Stimulated activated CD4-positive, alpha-beta T cell treated with anti-CD3 and anti-CD28 coated beads, Interleukin-12 subunit alpha, Interleukin-12 subunit beta, amount 100 ng/mL, for 48 hours (primary cell): ENCODE measurements at regions not wholly inside any gene's neighbourhood (a gene's known extent, or its start where the extent isn't known, plus 50 kb on each side); places are given as distances from the start of the nearest gene placed in this dataset.

Source experiments
- DNase-seq, 3 donors: peaks; one replicate each; pipeline ENCODE4 v3.0.0-alpha.2; 2020; ENCODE audit warnings: low read depth in 2 of 3, low spot score in 1 of 3

DNA sequence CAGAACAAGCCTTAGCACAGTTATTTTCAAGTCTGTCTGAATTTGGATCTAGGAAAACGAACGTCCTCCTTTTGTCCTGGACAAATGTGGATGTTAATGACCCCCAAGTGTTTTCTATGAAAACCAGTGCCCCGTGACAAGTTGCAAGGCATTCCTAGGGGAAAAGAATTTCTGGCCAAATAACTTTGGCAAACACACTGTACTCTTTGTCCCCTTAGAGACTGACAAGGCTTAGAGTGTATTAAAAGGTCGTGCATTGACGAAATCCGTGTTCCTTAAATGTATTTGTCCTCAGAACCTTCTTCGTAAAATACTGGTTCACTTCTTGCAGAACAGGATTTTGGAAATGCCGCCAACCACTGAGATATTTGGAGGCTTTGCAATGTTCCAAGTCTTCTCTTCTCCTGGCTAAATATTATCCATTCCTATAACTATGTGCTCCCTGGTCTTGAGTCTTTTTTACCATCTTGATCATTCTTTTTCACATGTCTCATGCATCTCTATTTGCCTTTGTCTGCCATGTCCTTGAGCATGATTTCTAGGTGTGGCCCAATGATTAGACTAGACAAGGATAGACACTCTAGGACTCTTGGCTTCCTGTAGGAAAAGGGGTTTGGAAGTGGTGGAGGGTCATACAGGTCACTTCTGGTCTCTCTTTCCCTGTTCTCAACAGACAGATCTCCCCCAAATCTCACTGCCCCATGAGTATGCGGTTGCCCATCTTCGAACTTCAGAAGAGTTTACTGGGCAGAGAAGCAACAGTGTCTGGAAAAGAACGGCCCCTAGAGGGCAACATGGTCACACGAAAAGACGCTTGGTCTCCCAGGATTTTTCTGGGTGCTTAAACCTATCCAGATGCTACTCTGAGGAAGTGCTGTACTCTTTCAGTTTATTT lies 117.5 kb downstream of the EDEM1 start:
- peak in 2 of 3 donors; percentile 21 to 32 for DNase-seq

DNA sequence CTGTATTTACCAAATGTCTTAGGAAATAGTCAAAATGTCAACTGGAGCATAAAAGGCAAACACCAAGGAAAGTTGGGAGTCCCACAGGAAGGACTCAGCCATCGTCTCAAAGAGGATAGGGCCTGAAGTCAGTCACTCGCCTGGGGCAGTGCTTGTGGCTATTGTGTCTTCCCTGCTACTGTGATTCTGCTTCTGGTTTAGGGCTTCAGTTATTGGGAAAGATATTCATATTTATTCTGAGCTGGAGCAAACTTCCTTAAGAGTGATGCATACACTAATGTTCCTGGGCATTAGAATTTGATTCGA lies 118.1 kb downstream of the EDEM1 start:
- DNase-seq, result no peak

DNA sequence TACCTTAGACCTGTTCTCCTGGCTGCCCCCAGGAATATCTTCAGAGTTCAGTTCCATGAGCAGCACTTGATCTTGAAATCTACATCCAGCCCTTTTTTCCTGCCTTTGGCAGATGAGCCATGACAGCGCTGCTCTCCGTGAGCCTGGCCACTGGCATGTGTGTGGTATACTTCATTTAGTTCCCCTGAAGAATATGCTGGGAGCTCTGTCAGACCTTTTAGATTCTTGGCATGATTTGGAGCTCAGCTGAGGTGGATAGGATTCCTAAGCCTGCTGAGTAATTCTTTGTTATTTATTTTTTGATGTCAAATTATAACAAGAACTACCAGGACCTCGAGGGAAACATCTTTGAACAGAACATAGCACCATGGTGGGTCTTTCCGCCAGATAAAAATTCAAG lies 121.7 kb downstream of the EDEM1 start:
- DNase-seq, result no peak

DNA sequence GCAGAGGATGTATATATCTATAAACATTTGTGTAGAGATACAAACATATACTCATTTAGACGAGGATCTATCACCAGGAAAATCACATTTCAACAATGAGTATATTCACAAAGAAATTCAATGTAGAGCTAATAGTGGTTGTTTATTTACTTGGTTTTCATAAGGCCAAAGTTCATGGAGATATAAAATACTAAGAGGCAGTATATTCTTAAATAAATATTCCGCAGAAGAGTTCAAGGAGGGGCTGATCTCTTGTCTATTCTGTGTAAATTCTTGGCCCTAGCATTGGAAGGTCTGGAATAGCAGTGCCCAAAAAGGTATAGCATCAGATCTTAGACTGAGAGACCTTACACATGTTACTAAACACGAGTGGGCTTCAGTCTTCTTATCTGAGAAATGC lies 122.1 kb downstream of the EDEM1 start:
- DNase-seq, result no peak

DNA sequence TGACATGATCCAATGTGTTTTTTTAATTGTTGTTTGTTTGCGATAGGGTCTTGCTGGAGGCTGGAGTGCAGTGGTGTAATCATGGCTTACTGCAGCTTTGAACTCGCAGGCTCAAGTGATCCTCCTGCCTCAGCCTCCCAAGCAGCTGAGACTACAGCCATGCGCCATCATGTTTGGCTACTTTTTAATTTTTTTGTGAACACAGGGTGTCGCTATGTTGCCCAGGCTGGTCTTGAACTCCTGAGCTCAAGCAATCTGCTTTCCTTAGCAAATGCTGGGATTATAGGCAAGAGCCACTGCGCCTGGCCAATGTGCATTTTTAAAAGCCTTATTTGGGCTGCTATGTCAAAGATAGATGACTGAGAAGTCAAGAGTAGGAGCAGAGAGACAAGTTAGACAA lies 123.0 kb downstream of the EDEM1 start:
- no peak for DNase-seq

DNA sequence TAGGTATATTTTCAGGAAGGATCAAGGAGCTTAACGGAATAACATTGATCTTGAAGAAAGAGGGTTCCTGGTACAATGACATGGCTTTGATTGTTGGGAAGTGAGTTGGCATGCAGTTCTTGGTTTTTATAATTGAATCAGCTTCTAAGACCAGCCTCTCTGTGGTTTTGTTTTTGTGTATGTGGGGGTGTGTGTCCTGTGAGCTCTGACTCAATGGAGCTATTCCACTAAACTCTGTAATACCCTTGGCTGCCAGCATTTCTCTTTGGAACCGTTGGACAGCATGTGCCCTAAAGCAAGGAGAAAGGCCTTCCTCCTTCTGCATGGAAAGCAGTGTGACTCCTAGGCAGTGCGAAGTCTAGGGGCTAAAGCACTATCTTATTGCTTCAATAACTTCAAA lies 124.8 kb downstream of the EDEM1 start:
- no peak for DNase-seq

DNA sequence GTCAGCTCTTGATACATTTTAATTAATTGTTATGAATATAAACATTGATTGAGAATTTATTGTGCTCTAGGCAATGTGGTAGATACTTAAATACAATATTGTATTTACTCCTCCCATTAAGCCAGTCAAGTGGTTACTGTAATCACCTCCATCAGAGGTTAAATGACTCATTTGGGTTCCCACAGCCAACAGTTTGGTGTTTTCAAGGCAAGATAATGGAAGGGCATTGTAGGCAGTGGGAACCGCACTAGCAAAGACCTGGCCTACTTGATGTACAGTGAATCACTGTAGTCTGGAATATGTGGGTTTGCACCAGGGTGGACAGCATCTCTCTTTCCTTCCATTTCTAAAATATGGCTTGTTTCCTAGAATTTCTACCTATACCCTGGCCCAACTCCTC lies 127.4 kb downstream of the EDEM1 start:
- DNase-seq, result no peak

DNA sequence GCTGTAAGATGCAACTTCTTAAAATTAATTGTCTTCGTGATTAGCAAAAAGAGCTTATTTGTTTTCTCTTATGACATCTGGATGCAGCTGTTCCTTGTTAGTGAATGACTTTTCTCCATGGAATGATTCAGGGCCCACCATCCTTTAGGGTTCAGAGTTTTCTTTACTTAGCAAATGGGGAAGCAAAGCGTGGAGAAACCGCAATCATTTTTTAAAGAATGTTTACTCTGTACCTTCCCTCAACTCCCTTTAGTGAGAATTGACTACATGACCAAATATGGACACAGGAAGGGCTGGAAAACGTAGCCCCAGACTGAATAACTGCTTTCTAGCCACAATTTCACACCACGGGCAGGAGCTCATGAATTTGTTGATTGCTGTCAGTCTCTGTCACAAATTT lies 130.1 kb downstream of the EDEM1 start:
- DNase-seq, result no peak

DNA sequence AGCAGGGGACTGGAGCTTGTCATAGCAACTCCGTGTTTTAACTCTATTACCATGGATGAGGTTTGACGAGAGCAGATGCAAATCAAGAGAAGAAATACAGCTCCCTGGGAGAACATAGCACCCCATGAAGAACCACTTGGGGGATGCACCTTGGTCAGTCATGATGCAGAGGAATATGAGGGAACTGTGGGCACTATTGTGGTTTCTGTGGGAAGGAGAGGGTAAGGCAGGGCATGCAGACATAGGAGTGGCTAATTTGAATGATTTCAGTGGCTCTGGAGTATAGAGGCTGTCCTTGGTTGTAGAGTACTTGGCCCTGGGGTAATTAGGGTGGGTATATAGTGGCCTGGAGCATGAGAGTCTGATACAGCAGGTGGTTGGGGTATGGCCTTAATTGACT lies 131.9 kb downstream of the EDEM1 start:
- DNase-seq, result no peak

DNA sequence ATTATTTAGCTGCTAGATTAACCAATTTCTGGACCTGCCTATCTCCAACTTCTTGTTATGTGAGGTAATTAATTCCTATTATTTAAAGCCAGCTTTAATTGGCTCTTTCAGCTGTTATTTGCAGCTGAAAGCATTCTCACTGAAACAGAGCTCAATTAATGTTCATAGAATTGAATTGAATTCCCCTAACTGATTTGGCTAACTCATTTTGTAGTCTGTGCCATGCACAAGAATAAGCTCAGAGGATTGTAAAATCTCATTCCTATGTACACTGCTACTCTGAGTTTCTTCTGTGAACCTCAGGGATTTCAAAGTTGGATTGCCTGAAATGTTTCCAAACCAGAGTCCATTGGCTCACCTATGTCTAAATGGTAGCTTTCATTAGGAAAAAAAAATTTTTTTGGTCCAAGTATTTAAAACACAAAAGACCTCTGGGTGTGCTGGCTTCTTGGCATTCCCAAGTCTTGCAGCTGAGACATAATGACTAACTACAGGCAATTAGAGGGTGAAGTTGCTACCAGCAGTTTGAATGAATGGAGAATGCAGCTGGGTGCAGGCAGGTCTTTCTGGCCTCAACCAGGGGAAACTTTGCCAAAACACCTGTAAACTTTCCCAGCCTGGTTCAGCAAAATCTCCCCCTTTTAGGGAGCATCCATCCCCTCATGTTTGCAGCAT lies 134.3 kb downstream of the EDEM1 start:
- no peak for DNase-seq

DNA sequence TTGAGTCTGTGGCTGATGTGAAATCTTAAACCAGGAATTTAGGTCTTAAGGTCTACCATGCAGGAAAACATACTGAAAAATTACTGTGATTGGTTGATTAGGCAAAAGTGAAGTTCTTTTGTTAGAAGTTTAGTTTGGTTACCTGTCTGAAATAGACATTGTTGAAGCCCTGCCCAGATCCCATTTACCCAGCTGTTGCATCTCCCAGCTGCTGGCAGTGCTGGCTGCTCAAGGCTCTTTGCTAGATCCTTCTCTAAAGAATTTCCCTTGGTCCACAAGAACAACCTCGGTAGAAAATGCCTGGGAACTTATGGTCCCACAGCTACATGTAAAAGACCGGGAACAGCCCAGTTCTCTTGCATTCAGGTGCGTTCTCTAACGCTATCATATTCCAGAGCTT lies 137.3 kb downstream of the EDEM1 start:
- DNase-seq, result no peak

DNA sequence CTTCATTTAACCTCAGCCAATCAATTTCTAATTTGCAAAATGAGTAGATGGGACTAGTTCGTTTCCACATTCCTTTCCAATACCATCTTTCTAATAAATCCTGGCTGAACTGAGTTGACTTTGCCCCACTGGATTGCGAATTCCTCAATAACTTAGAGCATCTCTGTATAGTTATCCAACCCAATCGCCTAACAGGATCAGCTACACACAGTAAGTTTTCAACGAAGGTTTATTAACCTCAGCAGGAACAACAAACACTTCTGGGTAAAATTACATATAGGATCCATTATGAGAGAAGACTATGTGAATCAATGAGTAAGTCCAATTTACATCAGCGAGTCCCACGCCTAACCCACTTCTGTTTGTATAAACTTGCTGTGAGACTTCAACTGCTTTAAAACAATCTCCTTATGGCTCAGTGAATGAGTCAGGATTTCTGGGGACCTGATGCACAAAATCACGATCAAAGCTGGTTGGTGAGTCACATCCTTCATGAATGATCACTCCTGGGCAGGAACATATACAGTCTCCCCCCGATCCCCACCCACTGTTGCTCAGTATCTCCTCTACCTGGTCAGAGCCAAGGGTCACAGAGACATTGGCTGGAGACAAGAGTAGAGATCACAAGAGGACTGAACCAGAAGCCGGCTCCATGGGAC lies 142.8 kb downstream of the EDEM1 start:
- peak in 2 of 3 donors; percentile 11 to 20 for DNase-seq

DNA sequence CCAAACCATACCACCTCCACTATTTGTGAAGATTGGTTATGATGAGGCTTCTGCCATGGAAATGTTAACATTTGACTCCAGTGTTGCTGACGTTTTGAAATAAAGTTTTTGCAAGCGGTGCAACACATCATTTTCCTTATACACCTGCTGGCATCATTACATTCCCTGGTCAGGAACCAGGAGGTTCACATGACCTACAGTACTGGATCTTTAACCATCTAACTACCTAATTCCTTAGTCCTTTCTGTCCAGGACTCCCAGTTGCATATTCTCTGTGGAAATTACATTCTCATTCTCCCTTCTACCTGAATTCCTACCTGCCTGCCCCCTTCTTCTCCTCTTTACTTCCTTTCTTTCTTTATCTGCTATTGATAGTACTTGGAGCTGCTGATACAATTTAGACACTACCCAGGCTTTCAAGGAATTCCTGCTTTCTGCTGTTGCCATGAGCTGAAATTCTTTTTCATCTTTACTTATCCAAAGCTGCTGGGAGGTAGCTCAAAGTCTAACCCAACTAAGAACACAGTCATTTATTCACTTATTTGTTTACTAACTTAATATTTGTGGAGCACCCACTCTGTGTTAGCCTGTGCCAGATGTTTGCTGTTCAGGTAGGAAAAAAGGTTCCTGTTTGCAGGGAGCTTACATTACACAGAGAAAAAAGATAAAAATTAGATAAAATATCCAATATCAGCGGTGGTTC lies 144.2 kb downstream of the EDEM1 start:
- DNase-seq, result no peak

DNA sequence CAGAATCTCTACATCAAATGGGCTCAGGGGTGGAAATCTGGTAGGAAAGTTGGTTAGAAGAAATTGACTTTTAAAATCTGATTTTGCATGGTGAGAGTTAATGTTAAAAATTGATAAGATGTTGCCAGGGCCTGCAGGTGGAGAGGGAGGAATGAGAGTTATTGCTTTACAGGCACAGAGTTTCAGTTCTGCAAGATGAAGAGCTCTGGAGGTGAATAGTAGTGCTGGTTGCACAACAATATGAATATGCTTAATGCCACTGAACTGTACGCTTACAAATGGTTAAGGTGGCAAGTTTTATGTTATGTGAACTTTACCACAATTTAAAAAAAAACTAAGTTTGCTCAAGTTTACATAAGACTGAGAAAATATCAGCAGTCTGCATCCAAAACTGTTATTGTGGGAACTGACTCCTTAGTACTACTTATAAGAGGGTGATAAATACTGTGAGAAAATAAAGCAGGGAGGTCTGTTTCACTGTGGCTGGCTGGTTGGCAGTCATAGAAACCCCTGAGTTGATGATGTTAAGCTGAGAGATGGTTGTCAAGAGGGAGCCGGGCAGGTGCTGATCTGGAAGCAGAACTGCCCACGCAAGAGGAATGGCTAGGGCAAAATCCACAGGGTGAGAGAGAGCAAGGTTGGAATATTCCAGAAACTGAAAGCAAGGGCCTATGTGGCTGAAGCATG lies 144.9 kb downstream of the EDEM1 start:
- DNase-seq, result no peak

DNA sequence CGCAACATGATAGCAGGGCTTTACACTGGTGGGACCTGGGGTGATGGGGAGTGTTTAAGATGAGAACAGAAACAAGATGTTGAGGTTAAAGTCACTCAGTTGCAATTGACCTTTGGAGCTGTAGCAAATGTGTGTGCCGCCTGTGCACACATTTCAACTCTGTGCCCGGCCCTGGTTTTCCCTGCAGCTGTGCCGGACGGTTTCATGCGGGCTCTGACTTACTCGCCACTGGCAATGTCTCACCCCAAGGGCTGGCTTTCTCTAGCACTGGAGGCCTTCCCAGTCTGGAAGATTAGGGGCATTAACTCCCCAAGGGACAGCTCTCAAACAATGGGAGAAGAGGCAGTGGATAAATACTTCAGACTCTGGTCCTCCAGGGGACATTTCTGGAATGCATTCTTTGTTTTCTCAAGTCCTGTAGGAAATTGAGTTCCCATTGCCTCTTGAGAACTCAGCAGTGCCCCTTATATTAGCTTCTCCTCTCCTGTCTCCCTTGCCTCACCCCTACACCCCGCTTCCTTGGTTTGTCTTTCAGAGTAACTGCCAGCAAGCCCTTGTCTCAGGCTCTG lies 152.5 kb downstream of the EDEM1 start:
- no peak for DNase-seq

DNA sequence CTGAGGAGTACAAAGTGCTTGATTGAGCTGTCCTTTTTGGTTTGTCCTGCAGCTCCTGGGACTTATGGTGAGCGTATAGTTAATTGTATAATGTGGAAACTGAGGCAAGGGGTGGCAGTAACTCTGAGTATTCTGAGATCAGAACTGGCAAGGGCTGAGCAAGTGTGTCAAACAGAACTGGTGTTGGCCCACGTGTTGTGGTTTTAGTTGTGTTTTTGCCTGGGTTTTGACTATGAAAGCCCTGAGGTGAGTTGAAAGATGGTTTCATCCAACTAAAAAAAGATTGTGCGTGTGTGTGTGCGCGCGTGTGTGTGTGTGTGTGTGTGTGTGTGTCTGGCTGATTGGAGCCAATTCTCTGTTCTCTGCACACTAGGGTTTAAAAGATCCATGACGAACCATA lies 154.1 kb downstream of the EDEM1 start:
- DNase-seq, result no peak

DNA sequence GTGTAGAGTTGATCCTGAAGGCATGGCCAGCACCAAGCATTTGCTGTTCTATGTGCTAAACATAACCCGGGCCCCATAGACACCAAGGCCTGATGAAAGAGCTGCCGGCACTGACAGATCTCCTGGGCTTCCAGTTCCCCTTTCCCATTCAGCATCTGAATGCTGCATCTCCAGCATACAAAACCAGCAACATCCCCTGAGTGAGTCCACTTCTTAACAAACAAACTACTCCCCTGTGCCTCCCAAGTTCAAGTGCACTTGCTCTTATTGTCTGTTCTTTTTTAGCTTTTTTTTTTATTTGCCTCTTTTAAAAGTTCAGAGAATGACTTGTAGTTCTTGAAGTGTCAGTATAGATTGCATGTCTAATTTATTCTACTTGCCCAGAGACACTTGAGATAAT lies 156.0 kb downstream of the EDEM1 start:
- DNase-seq, result no peak

DNA sequence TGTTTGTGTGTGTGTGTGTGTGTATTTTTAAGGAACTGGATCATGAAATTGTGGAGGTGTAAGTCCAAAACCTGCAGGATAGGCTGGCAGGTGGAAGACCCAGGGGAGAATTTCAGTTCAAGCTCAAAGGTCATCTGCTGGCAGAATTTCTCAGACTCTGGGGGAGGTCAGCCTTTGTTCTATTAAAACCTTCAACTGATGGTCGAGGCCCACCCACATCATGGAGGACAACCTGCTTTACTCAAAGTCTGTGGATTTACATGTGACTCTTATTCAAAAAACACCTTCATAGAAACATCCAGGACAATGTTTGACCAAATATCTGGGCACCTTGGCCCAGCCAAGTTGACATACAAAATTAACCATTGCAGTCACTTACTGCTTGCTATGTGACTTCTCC lies 157.2 kb downstream of the EDEM1 start:
- DNase-seq, result no peak

DNA sequence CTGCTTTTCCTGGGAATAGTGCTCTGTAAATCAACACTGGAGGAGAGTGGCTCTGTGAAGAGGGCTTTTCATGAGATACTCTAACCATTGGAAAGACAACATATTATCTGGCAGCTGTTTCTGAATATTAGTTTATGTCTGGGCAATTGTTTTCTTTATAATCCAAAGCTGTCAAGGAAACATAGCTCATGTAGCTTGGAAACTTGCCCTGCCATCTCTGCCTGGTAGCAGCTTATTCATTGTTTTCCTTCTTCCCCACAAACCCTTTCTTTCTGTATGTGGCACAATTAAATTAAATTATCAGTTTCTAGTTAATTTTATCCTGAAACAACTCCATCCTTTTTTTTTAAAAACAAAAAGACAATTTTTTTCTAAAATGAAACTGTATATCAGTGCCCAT lies 160.0 kb downstream of the EDEM1 start:
- no peak for DNase-seq

DNA sequence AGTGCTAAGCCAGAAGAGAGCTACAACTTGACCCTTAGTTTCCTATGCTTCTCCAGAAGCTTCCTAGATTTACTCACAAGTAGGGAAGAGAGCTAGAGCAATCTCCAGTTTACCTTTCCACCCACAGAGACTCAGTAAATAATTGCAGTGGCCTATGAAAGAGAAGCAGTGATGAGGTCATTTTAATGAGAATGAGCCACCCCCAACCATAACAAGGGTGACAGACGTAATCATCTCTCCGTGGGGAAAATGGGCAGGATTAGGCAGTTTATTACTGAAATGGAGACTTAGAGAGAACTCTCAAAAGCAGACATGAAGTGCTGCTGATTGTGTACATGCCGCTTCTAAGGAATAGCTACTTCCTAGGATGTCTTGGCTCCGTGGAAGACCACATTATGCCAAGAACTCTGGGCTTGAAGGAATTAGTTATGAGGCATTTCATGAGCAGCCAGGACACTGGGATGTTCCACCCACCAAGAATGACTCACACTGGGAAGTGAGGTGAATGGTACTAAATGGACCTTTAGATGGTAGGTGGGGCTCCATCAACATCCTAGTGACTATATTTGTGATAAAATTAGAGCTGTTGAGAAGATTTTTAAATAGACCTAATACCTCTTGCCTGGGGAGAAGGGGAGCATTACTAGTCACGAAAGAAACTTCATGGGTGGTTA lies 160.9 kb downstream of the EDEM1 start:
- DNase-seq, result no peak
